HG03095 (cell line): ENCODE measurements at regions not wholly inside any gene's neighbourhood (a gene's known extent, or its start where the extent isn't known, plus 50 kb on each side); places are given as distances from the start of the nearest gene placed in this dataset.

Experiments used
- ATAC-seq: cut with Tn5 transposase; IDR thresholded peaks from one replicate; pipeline ENCODE4 v1.9.1; 2021; ENCODE audit warnings: moderate library complexity; ENCODE audit not compliant: unreplicated experiment

DNA sequence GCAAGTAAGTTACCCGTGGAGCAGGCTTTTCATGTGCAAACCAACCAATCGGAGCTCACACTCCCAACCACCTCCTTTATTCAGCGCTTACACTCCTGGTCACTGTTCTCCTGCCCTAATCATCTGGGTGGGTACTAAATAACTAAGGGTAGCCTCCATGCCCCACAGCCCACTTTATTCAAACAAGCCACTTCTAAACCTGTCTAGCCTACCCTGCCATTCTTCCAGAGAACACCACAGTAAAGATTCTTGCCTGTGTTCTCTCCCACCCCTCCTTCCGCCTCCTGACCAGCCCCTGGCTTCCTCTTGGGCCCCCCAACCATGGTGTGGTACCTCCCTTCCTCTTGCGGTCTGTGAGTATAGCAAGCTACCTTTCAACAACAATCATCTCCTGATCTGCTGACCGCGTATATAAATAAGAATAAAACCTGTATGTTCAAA is 581.9 kb downstream of the VRK1 start:
- no peak for ATAC-seq

DNA sequence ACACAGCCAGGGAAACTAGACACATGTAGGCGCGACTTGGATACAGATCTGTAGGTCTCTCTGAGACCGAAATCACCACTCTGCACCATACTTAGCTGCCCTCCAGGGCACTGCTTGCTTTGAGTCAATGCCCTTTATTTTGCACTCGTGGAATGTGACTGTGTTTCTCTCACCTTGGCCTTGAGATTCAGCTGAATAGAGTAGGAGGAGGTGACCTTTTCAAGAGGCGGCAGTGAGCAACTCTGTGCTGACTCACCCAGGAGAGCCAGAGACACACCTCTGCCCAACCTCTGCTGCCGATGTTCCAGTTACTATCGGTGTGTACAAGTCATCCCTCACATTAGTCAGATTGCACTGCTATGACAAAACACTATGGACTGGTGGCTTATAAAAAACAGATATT is 583.4 kb downstream of the VRK1 start:
- ATAC-seq: no peak

- ATAC-seq: no peak
Observed at GRCh38 chr14:97381309-97381708, 584.1 kb downstream of the VRK1 start.

GRCh38 chr14:97382616-97383226 is 585.5 kb downstream of the VRK1 start:
- no peak for ATAC-seq

GRCh38 chr14:97385727-97386126 is 588.5 kb downstream of the VRK1 start:
- no peak for ATAC-seq

GRCh38 chr14:97387252-97387874 is 590.2 kb downstream of the VRK1 start:
- no peak for ATAC-seq

DNA sequence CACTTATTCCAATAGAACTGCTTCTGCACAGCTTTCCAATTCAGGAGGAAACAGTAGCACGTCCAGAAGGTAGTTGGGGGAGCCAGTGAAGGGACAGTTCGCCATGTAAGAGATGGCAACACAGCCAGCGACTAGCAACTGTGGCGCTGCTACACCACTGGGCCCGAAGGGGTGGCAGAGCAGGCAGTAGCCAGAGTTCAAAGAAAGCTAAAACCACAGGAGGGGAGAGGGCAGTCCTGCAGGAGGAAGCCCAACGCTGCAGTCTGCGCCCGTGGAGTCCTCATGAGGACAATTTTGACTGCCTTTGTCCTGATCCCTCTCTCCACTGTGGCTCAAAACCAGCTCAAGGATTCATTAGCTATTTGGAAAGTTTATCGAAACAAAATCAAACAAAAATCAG is 591.2 kb downstream of the VRK1 start:
- no peak for ATAC-seq

- no peak for ATAC-seq
Observed at GRCh38 chr14:97390096-97390724, 593.0 kb downstream of the VRK1 start.

GRCh38 chr14:97393244-97393643 is 596.1 kb downstream of the VRK1 start:
- ATAC-seq: no peak

- no peak for ATAC-seq
Observed at GRCh38 chr14:97395068-97395467, 597.9 kb downstream of the VRK1 start.

DNA sequence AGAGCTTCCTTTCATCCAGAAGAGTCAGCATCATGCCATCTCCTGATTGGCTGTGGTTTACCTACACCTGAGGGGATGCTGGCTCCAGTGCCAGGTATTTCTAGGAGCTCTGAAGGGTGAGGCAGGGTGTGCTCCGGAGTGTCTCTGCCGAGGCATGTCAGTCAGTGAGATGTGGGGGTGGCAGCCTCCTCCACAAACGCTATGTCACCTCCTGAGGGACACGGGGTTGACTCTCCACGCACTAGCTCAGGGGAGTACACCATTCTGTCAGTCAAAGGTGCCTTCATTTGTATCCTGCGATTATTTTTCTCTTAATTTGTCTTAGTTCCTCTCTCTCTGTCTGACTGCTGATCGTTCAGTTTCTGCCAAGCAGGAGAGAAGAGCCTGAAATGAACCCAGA is 604.5 kb downstream of the VRK1 start:
- no peak for ATAC-seq

- no peak for ATAC-seq
Observed at GRCh38 chr14:97402279-97402678, 605.1 kb downstream of the VRK1 start.

GRCh38 chr14:97407701-97408407 is 610.7 kb downstream of the VRK1 start:
- no peak for ATAC-seq

DNA sequence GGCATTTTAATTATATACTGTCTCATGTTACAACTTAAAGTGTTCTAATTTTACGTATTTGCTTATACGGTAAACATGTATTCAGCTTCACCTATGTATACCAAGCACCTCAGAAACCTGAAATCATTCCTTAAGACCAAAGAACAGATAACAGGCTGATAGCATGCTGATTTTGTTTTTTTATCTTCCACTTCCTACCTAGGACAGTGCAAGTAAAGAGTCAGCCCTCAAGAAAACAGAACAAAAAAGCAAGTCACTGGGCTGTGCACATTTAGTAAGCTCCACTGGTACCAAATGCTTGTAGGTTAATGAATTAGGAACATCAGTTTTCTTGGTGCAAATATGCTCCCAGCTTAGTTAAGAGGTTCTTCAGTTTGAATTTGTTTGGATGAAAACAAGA is 611.3 kb downstream of the VRK1 start:
- ATAC-seq: no peak

- no peak for ATAC-seq
Observed at GRCh38 chr14:97408937-97409815, 612.0 kb downstream of the VRK1 start.

- no peak for ATAC-seq
Observed at GRCh38 chr14:97410667-97411620, 613.8 kb downstream of the VRK1 start.

DNA sequence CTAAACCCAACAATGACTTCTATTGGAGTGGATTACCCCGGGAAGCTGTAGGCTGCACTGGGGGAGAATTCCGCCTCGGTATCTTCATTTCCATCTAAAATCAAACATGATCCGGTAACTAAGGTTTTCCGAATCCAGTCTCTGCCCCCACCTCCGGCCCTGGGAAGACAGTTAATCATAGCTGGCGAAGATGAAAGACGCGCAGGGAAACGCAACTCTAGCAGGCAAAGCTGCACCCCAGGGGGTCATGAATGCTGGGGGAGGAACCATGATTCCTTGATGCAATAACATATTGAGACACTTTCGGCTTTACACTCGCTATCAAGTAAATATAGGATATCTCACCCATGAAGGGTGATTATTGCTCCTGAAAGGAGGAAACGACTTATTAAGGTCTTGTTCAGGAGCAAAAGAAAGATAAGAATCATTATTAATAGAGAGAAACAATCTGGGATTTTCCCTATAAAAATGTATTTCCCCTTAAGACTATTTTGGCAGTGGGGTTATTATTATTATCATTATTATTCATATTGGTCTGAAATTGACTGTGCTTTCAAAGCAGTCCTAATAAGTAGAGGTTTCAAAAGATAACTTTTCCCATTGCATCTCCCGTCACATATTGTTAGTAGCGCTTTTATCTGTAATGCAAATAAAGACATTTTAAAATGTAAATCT is 614.9 kb downstream of the VRK1 start:
- ATAC-seq: no peak

DNA sequence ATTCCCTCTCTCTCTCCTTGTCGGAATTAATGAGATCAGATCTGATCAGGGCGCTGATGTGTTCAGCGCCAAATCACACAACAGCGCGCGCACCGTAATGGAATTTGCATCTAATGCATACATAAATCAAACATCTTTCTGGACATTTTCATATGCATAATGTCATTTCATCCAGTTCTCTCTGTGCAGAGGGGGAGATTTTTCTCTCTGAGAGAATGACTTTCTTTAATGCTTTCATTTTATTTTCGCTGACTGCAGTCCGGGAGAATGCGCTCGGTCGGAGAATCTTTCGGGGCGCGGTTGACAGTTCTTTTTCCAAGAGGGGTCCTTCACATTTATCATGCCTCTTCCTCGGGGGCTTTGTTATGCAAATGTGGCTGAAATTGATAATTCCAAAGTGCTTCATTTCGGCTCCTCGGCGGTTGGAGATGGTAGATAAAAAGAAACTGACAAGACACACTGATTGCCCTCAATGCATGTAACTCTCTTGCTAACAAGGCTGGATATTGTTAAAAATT is 615.9 kb downstream of the VRK1 start:
- ATAC-seq: no peak
